Esophagus squamous epithelium (tissue), 4 donors: ENCODE measurements at regions not wholly inside any gene's neighbourhood (a gene's known extent, or its start where the extent isn't known, plus 50 kb on each side); places are given as distances from the start of the nearest gene placed in this dataset.

Experiments
- POLR2A ChIP-seq, 4 donors: fragments of 450-650 bp; IDR thresholded peaks; one replicate each; pipeline ENCODE4 v1.6.1; 2017; ENCODE audit warnings: antibody characterized with exemption in 4 of 4, mild to moderate bottlenecking in 4 of 4, moderate library complexity in 3 of 4
- TF ChIP-seq, protein P1 (sequence below), 6 experiments: fragments of 450-650 bp in 4 of 6; fragments of 200-600 bp in 2 of 6; sonication (generic) in 2 of 6; IDR thresholded peaks; one replicate each; pipeline ENCODE4 v1.5.1; 2016 to 2019; ENCODE audit warnings: antibody characterized with exemption in 6 of 6, mild to moderate bottlenecking in 4 of 6, moderate library complexity in 4 of 6

DNA sequence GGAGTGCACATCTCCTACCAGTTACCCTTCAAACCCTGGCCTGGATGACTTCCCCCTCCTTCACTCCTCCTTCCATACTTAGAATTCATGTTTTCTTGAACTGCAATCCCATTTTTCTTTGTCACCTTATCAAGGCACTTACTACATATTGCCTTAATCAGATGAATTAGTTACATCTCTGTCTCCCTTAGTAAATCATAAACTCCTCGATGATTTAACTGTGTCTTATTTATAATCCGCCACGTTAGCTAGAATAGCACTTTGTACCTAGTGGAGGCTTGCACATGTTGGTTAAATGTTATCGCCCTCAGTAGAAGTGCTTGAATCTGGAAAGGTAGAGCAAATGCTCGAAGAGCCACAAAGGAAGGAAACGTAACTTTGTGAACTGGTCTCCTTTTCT lies 94.7 kb upstream of the RAB11FIP2 start:
- no peak for TF ChIP-seq POLR2A (IDR thresholded peaks at IDR 0.05)
- TF ChIP-seq, protein P1, sequence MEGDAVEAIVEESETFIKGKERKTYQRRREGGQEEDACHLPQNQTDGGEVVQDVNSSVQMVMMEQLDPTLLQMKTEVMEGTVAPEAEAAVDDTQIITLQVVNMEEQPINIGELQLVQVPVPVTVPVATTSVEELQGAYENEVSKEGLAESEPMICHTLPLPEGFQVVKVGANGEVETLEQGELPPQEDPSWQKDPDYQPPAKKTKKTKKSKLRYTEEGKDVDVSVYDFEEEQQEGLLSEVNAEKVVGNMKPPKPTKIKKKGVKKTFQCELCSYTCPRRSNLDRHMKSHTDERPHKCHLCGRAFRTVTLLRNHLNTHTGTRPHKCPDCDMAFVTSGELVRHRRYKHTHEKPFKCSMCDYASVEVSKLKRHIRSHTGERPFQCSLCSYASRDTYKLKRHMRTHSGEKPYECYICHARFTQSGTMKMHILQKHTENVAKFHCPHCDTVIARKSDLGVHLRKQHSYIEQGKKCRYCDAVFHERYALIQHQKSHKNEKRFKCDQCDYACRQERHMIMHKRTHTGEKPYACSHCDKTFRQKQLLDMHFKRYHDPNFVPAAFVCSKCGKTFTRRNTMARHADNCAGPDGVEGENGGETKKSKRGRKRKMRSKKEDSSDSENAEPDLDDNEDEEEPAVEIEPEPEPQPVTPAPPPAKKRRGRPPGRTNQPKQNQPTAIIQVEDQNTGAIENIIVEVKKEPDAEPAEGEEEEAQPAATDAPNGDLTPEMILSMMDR (IDR thresholded peaks at IDR 0.05), result no peak
